OCI-LY3 (cell line): ENCODE measurements at regions not wholly inside any gene's neighbourhood (a gene's known extent, or its start where the extent isn't known, plus 50 kb on each side); places are given as distances from the start of the nearest gene placed in this dataset.

Experiments used
- H2AFZ ChIP-seq: fragments of 200-600, 300-600 bp; shearing (Covaris generic); 2 replicates; pipeline ENCODE4 v1.6.0; 2014; ENCODE audit warnings: antibody characterized with exemption, low read depth, low read length
- H3K27ac ChIP-seq: fragments of 200-600, 300-600 bp; sonication (generic); 2 replicates; pipeline ENCODE4 v1.5.1; 2014; ENCODE audit warnings: mild to moderate bottlenecking, low read length, moderate library complexity, mixed read lengths
- H3K27me3 ChIP-seq: fragments of 200-600, 300-600 bp; sonication (generic); 2 replicates; pipeline ENCODE4 v1.6.1; 2014; ENCODE audit warnings: low read depth, low read length, mixed read lengths
- H3K36me3 ChIP-seq: fragments of 200-600, 300-600 bp; sonication (generic); replicated peaks from 2 replicates; pipeline ENCODE3; 2014; ENCODE audit warnings: low read depth, low read length, mixed read lengths
- H3K4me1 ChIP-seq: fragments of 300-600, 200-600 bp; sonication (generic); 2 replicates; pipeline ENCODE4 v1.6.1; 2014; ENCODE audit warnings: low read length, mixed read lengths
- H3K4me2 ChIP-seq: fragments of 200-600, 300-600 bp; sonication (generic); 2 replicates; pipeline ENCODE4 v1.6.1; 2014; ENCODE audit warnings: low read length, mixed read lengths
- H3K4me3 ChIP-seq: fragments of 300-600, 200-600 bp; sonication (generic); 2 replicates; pipeline ENCODE4 v1.5.1; 2014; ENCODE audit warnings: antibody characterized with exemption, mild to moderate bottlenecking, low read length, moderate library complexity
- H3K79me2 ChIP-seq: fragments of 300-600, 200-600 bp; shearing (Covaris generic); 2 replicates; pipeline ENCODE4 v1.6.1; 2014; ENCODE audit warnings: mild to moderate bottlenecking, low read length, mixed read lengths
- H3K9ac ChIP-seq: fragments of 300-600, 200-600 bp; shearing (Covaris generic); 2 replicates; pipeline ENCODE4 v1.6.0; 2014; ENCODE audit warnings: mild to moderate bottlenecking, low read length, moderate library complexity
- H3K9me3 ChIP-seq: fragments of 200-600, 300-600 bp; shearing (Covaris generic); 2 replicates; pipeline ENCODE4 v1.6.1; 2014; ENCODE audit warnings: low read length, mixed read lengths; ENCODE audit not compliant: insufficient read depth
- H4K20me1 ChIP-seq: fragments of 200-600, 300-600 bp; sonication (generic); 2 replicates; pipeline ENCODE4 v1.6.1; 2016; ENCODE audit warnings: low read length, mixed read lengths; ENCODE audit not compliant: insufficient read depth
- CTCF ChIP-seq: fragments of 200-600, 300-600 bp; sonication (generic); IDR thresholded peaks from 2 replicates; pipeline ENCODE4 v1.5.1; 2014; ENCODE audit warnings: antibody characterized with exemption, low read length, low read depth
- EZH2phosphoT487 ChIP-seq: fragments of 200-600 bp; shearing (Covaris generic); IDR thresholded peaks from 2 replicates; pipeline ENCODE4 v1.6.1; 2018; ENCODE audit warnings: antibody characterized with exemption, mixed run types, low read depth

- H4K20me1 ChIP-seq, result no peaks in the 10 kb centered on the region
- no peak overlapping the region for H3K9ac ChIP-seq
- H3K4me3 ChIP-seq, result no peak overlapping the region
- H3K36me3 ChIP-seq, result no peaks in the 10 kb centered on the region
- no peaks in the 10 kb centered on the region for H3K79me2 ChIP-seq
- no peak overlapping the region for H3K27ac ChIP-seq
- H3K4me1 ChIP-seq, result peaks cover 24% of the 10 kb centered on the region
- H2AFZ ChIP-seq, result no peak overlapping the region
- no peak for TF ChIP-seq CTCF
- TF ChIP-seq EZH2phosphoT487, result no peak
- H3K27me3 ChIP-seq, result no peaks in the 10 kb centered on the region
- H3K9me3 ChIP-seq, result no peaks in the 10 kb centered on the region
- H3K4me2 ChIP-seq, result no peak overlapping the region
Observed at GRCh38 chr5:122586351-122586750, 188.5 kb upstream of the SNX2 start.

- Histone ChIP-seq H3K4me3 (no peak overlapping the region), H3K27me3 (no peaks in the 10 kb centered on the region), H4K20me1 (no peaks in the 10 kb centered on the region), H3K27ac (no peak overlapping the region), H2AFZ (no peak overlapping the region), H3K4me2 (no peak overlapping the region), H3K36me3 (no peaks in the 10 kb centered on the region), H3K4me1 (peaks cover 10% of the 10 kb centered on the region), H3K9ac (no peak overlapping the region), H3K9me3 (no peaks in the 10 kb centered on the region), H3K79me2 (no peaks in the 10 kb centered on the region)
- TF ChIP-seq CTCF (no peak), EZH2phosphoT487 (no peak)
Observed at GRCh38 chr5:122591828-122592227, 183.1 kb upstream of the SNX2 start.

GRCh38 chr5:122599000-122599399 lies 175.9 kb upstream of the SNX2 start:
- no peaks in the 10 kb centered on the region for H3K36me3 ChIP-seq
- no peak overlapping the region for H3K4me3 ChIP-seq
- H3K27ac ChIP-seq, result no peak overlapping the region
- no peak overlapping the region for H3K4me2 ChIP-seq
- H3K9ac ChIP-seq, result no peak overlapping the region
- no peak overlapping the region for H2AFZ ChIP-seq
- no peaks in the 10 kb centered on the region for H3K9me3 ChIP-seq
- TF ChIP-seq EZH2phosphoT487 (no peak), CTCF (no peak)
- H3K79me2 ChIP-seq, result no peaks in the 10 kb centered on the region
- H4K20me1 ChIP-seq, result no peaks in the 10 kb centered on the region
- H3K27me3 ChIP-seq, result no peaks in the 10 kb centered on the region
- no peaks in the 10 kb centered on the region for H3K4me1 ChIP-seq

GRCh38 chr5:122600924-122601323 lies 174.0 kb upstream of the SNX2 start:
- no peaks in the 10 kb centered on the region for H3K36me3 ChIP-seq
- no peaks in the 10 kb centered on the region for H3K79me2 ChIP-seq
- no peak overlapping the region for H3K4me3 ChIP-seq

More at GRCh38 chr5:122600924-122601323, 174.0 kb upstream of the SNX2 start:
- Histone ChIP-seq H4K20me1 (no peaks in the 10 kb centered on the region), H3K4me1 (no peaks in the 10 kb centered on the region), H3K27me3 (no peaks in the 10 kb centered on the region), H3K9me3 (no peaks in the 10 kb centered on the region), H3K27ac (no peak overlapping the region), H2AFZ (no peak overlapping the region), H3K4me2 (no peak overlapping the region), H3K9ac (no peak overlapping the region)
- TF ChIP-seq CTCF (no peak), EZH2phosphoT487 (no peak)
